Neural cell (in vitro differentiated cells): ENCODE measurements at regions not wholly inside any gene's neighbourhood (a gene's known extent, or its start where the extent isn't known, plus 50 kb on each side); places are given as distances from the start of the nearest gene placed in this dataset.

Experiments used
- H2AFZ ChIP-seq: fragments of 200-600, 300-800 bp; sonication (generic), shearing (Covaris generic); 2 replicates; pipeline ENCODE4 v1.6.0; 2014; ENCODE audit warnings: low read depth, mild to moderate bottlenecking, antibody characterized with exemption, low read length, moderate library complexity
- H3F3A ChIP-seq: fragments of 200-600 bp; shearing (Covaris generic); 2 replicates; pipeline ENCODE4 v1.6.1; 2016; ENCODE audit warnings: mild to moderate bottlenecking, moderate library complexity, mixed read lengths, antibody characterized with exemption, low read length; ENCODE audit not compliant: insufficient read depth, poor library complexity, severe bottlenecking
- H3K27ac ChIP-seq: fragments of 200-600, 300-800 bp; sonication (generic), shearing (Covaris generic); 2 replicates; pipeline ENCODE4 v1.5.1; 2014; ENCODE audit warnings: mild to moderate bottlenecking, low read length, moderate library complexity
- H3K27me3 ChIP-seq: fragments of 300-800, 200-600 bp; sonication (generic), shearing (Covaris generic); 2 replicates; pipeline ENCODE4 v1.6.0; 2014; ENCODE audit warnings: mild to moderate bottlenecking, low read depth, low read length, moderate library complexity; ENCODE audit not compliant: insufficient read depth
- H3K36me3 ChIP-seq: fragments of 300-800, 200-600 bp; sonication (generic), shearing (Covaris generic); 2 replicates; pipeline ENCODE4 v1.5.1; 2014; ENCODE audit warnings: mild to moderate bottlenecking, antibody characterized with exemption, low read length, moderate library complexity; ENCODE audit not compliant: insufficient read depth
- H3K4me2 ChIP-seq: fragments of 300-800, 200-600 bp; sonication (generic), shearing (Covaris generic); 2 replicates; pipeline ENCODE4 v1.6.0; 2014; ENCODE audit warnings: mild to moderate bottlenecking, low read length
- H3K4me3 ChIP-seq: fragments of 300-800, 200-600 bp; sonication (generic), shearing (Covaris generic); 2 replicates; pipeline ENCODE4 v1.5.1; 2014; ENCODE audit warnings: mild to moderate bottlenecking, low read length, moderate library complexity
- H3K79me2 ChIP-seq: fragments of 200-600 bp; shearing (Covaris generic); replicated peaks from 2 replicates; pipeline ENCODE4 v1.6.0; 2014; ENCODE audit warnings: mild to moderate bottlenecking, low read length, moderate library complexity; ENCODE audit not compliant: insufficient read depth
- H3K9ac ChIP-seq: fragments of 300-800, 200-600 bp; sonication (generic), shearing (Covaris generic); 2 replicates; pipeline ENCODE4 v1.6.1; 2016; ENCODE audit warnings: mild to moderate bottlenecking, low read length, mixed read lengths
- H3K9me2 ChIP-seq: fragments of 200-600 bp; shearing (Covaris generic); 2 replicates; pipeline ENCODE4 v1.6.1; 2016; ENCODE audit warnings: mild to moderate bottlenecking, low read length, mixed read lengths; ENCODE audit not compliant: insufficient read depth
- H3K9me3 ChIP-seq: fragments of 200-600, 300-800 bp; sonication (generic), shearing (Covaris generic); 2 replicates; pipeline ENCODE4 v1.6.1; 2016; ENCODE audit warnings: mild to moderate bottlenecking, mixed run types, low read length, moderate library complexity, mixed read lengths
- H4K20me1 ChIP-seq: fragments of 200-600 bp; shearing (Covaris generic); 2 replicates; pipeline ENCODE4 v1.6.1; 2016; ENCODE audit warnings: mild to moderate bottlenecking, mixed run types; ENCODE audit not compliant: insufficient read depth
- EP300 ChIP-seq: fragments of 450-650 bp; conservative IDR thresholded peaks from 2 replicates; pipeline ENCODE4 v1.6.1; 2014; ENCODE audit warnings: antibody characterized with exemption, mild to moderate bottlenecking, moderate library complexity; ENCODE audit not compliant: poor library complexity, severe bottlenecking
- EZH2 ChIP-seq: fragments of 200-600, 300-800 bp; shearing (Covaris generic), sonication (generic); IDR thresholded peaks from 2 replicates; pipeline ENCODE4 v1.6.1; 2014; ENCODE audit warnings: antibody characterized with exemption, low read length, borderline replicate concordance, mild to moderate bottlenecking; ENCODE audit not compliant: insufficient read depth, poor library complexity, severe bottlenecking
- MXI1 ChIP-seq: fragments of 450-650 bp; conservative IDR thresholded peaks from 2 replicates; pipeline ENCODE4 v1.6.1; 2014; ENCODE audit warnings: antibody characterized with exemption, mild to moderate bottlenecking; ENCODE audit not compliant: poor library complexity, severe bottlenecking
- POLR2AphosphoS5 ChIP-seq: IDR thresholded peaks from 2 replicates; pipeline ENCODE4 v1.6.1; 2012
- RAD21 ChIP-seq: fragments of 450-650 bp; conservative IDR thresholded peaks from 2 replicates; pipeline ENCODE4 v1.6.1; 2014; ENCODE audit warnings: antibody characterized with exemption, mild to moderate bottlenecking, moderate library complexity
- SMC3 ChIP-seq: fragments of 450-650 bp; conservative IDR thresholded peaks from 2 replicates; pipeline ENCODE4 v1.6.1; 2014; ENCODE audit warnings: antibody characterized with exemption, mild to moderate bottlenecking, moderate library complexity; ENCODE audit not compliant: poor library complexity
- TAF1 ChIP-seq: IDR thresholded peaks from 2 replicates; pipeline ENCODE4 v1.6.1; 2012; ENCODE audit warnings: low read depth
- TF ChIP-seq, protein P1 (sequence below): fragments of 450-650 bp; IDR thresholded peaks from 2 replicates; pipeline ENCODE4 v1.5.1; 2014; ENCODE audit warnings: antibody characterized with exemption, mild to moderate bottlenecking, moderate library complexity; ENCODE audit not compliant: poor library complexity, severe bottlenecking
- TF ChIP-seq, protein P2 (sequence below): IDR thresholded peaks from 2 replicates; pipeline ENCODE4 v1.6.1; 2012; ENCODE audit warnings: borderline replicate concordance

DNA sequence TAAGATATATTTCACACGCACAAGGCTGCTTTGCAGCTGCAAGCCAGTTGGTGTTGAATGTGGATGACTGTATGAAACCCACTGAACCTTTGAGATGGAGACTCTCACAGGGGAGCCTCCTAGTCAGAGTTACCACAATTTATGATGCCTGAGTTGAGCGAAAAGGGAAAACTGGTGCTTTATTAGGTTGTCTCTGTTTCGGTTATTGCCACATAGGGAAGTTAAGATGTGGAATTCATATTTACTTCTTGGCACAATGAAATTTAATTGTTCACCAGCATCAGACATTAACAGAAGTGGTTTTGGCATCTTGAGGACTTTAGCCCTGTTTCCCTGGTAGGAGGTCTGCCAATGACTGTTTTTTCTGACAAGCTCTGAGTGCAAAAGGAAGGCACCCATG lies 358.2 kb downstream of the SQOR start:
- H3K9ac ChIP-seq = no peak overlapping the region
- no peak overlapping the region for H2AFZ ChIP-seq
- TF ChIP-seq SMC3 (no peak), TAF1 (no peak), RAD21 (no peak), EP300 (no peak), POLR2AphosphoS5 (no peak)
- TF ChIP-seq, protein P1, sequence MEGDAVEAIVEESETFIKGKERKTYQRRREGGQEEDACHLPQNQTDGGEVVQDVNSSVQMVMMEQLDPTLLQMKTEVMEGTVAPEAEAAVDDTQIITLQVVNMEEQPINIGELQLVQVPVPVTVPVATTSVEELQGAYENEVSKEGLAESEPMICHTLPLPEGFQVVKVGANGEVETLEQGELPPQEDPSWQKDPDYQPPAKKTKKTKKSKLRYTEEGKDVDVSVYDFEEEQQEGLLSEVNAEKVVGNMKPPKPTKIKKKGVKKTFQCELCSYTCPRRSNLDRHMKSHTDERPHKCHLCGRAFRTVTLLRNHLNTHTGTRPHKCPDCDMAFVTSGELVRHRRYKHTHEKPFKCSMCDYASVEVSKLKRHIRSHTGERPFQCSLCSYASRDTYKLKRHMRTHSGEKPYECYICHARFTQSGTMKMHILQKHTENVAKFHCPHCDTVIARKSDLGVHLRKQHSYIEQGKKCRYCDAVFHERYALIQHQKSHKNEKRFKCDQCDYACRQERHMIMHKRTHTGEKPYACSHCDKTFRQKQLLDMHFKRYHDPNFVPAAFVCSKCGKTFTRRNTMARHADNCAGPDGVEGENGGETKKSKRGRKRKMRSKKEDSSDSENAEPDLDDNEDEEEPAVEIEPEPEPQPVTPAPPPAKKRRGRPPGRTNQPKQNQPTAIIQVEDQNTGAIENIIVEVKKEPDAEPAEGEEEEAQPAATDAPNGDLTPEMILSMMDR = no peak
- H3K27ac ChIP-seq = no peak overlapping the region
- H3K27me3 ChIP-seq = no peaks in the 10 kb centered on the region
- no peak overlapping the region for H3K4me2 ChIP-seq
- no peaks in the 10 kb centered on the region for H3F3A ChIP-seq
- no peak overlapping the region for H3K4me3 ChIP-seq
- H3K79me2 ChIP-seq = no peaks in the 10 kb centered on the region
- no peaks in the 10 kb centered on the region for H4K20me1 ChIP-seq
- H3K9me3 ChIP-seq = no peaks in the 10 kb centered on the region
- no peaks in the 10 kb centered on the region for H3K36me3 ChIP-seq
- H3K9me2 ChIP-seq = no peaks in the 10 kb centered on the region

DNA sequence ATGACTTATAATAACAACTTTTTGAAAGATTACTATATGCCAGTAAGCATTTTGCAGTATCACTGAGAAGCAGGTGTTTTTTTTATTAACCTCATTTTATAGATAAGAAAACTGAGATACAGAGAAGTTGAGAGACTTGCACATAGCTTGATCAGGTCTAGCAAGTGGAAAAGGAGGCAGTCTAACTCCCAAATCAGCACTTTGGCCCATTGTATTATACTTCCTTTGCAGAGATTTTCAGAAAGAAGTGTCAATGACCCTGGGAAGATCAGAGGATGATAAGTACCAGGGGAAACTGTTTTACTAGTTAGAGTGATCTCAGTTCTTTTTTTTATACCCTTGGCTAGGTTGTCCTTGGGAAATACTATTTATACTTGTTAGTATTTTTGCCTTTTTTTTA lies 358.7 kb downstream of the SQOR start:
- H3K9me3 ChIP-seq = no peaks in the 10 kb centered on the region
- no peaks in the 10 kb centered on the region for H4K20me1 ChIP-seq
- no peaks in the 10 kb centered on the region for H3K27me3 ChIP-seq
- no peak for TF ChIP-seq RAD21
- no peaks in the 10 kb centered on the region for H3K36me3 ChIP-seq
- no peak overlapping the region for H3K27ac ChIP-seq
- no peak overlapping the region for H3K4me2 ChIP-seq
- no peak overlapping the region for H3K9ac ChIP-seq
- H3K9me2 ChIP-seq = no peaks in the 10 kb centered on the region
- no peak overlapping the region for H2AFZ ChIP-seq
- H3F3A ChIP-seq = no peaks in the 10 kb centered on the region
- H3K79me2 ChIP-seq = no peaks in the 10 kb centered on the region
- no peak overlapping the region for H3K4me3 ChIP-seq

DNA sequence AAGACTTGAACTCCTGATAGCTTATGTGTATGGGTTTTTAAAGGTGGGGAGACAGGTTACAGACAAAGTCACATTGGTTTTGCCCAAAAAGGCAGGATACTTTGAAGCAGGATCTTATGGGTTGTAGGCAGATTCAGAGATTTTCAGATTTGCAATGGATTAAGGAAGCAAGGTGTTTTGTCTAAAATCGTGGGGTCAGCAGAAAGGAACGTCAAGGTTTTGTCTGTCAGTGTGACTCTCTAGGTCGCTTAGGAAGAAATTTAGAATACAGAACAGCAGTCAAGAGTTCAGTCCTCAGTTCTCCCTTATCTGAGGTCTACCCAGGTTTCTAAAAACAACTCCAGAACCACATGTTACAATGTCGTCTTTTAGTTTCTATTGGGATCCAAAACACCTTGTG lies 361.0 kb downstream of the SQOR start:
- no peak overlapping the region for H3K4me2 ChIP-seq
- H3K79me2 ChIP-seq = no peaks in the 10 kb centered on the region
- TF ChIP-seq EP300 = no peak
- TF ChIP-seq EZH2 = no peak
- H3K9ac ChIP-seq = no peak overlapping the region
- H3K36me3 ChIP-seq = no peaks in the 10 kb centered on the region
- H3K9me2 ChIP-seq = no peaks in the 10 kb centered on the region
- no peak overlapping the region for H3K27ac ChIP-seq
- no peaks in the 10 kb centered on the region for H3K27me3 ChIP-seq
- no peaks in the 10 kb centered on the region for H4K20me1 ChIP-seq
- H3K4me3 ChIP-seq = no peak overlapping the region
- no peak overlapping the region for H2AFZ ChIP-seq
- peaks cover 4% of the 10 kb centered on the region for H3K9me3 ChIP-seq
- no peaks in the 10 kb centered on the region for H3F3A ChIP-seq

DNA sequence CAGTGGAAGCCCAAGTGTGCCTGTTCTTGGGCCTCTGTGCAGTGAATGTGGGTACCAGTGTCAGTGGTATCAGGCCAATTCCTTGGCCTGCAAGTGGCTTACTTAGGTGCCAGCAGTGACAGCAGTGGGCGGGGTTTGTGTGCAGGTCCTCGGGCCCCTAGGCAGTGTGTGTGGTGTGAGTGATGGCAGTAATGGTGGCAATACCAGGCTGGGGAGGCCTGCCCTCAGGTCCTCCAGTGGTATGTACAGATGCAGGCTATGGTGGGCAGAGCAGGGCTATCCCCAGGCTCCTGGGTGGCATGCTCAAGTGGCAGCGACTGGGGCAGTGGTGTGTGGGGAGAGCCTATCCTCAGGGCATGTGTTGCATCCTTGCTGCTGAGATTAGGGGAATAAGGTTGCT lies 379.7 kb downstream of the SQOR start:
- H3K9me2 ChIP-seq = no peaks in the 10 kb centered on the region
- no peak overlapping the region for H3K27ac ChIP-seq
- TF ChIP-seq MXI1 (no peak), EP300 (no peak), TAF1 (no peak), POLR2AphosphoS5 (no peak), RAD21 (no peak)
- TF ChIP-seq, protein P2, sequence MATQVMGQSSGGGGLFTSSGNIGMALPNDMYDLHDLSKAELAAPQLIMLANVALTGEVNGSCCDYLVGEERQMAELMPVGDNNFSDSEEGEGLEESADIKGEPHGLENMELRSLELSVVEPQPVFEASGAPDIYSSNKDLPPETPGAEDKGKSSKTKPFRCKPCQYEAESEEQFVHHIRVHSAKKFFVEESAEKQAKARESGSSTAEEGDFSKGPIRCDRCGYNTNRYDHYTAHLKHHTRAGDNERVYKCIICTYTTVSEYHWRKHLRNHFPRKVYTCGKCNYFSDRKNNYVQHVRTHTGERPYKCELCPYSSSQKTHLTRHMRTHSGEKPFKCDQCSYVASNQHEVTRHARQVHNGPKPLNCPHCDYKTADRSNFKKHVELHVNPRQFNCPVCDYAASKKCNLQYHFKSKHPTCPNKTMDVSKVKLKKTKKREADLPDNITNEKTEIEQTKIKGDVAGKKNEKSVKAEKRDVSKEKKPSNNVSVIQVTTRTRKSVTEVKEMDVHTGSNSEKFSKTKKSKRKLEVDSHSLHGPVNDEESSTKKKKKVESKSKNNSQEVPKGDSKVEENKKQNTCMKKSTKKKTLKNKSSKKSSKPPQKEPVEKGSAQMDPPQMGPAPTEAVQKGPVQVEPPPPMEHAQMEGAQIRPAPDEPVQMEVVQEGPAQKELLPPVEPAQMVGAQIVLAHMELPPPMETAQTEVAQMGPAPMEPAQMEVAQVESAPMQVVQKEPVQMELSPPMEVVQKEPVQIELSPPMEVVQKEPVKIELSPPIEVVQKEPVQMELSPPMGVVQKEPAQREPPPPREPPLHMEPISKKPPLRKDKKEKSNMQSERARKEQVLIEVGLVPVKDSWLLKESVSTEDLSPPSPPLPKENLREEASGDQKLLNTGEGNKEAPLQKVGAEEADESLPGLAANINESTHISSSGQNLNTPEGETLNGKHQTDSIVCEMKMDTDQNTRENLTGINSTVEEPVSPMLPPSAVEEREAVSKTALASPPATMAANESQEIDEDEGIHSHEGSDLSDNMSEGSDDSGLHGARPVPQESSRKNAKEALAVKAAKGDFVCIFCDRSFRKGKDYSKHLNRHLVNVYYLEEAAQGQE = no peak
- TF ChIP-seq, protein P1 = no peak
- H3K27me3 ChIP-seq = no peaks in the 10 kb centered on the region
- no peak overlapping the region for H2AFZ ChIP-seq
- no peaks in the 10 kb centered on the region for H3K79me2 ChIP-seq
- H3K4me2 ChIP-seq = no peak overlapping the region
- H3K9ac ChIP-seq = no peak overlapping the region
- H3K36me3 ChIP-seq = no peaks in the 10 kb centered on the region
- H3K4me3 ChIP-seq = no peak overlapping the region
- H3K9me3 ChIP-seq = peaks cover 11% of the 10 kb centered on the region
- H4K20me1 ChIP-seq = no peaks in the 10 kb centered on the region
- no peaks in the 10 kb centered on the region for H3F3A ChIP-seq
